Pancreas (tissue), 10 donors: ENCODE measurements at regions not wholly inside any gene's neighbourhood (a gene's known extent, or its start where the extent isn't known, plus 50 kb on each side); places are given as distances from the start of the nearest gene placed in this dataset.

Experiments
- ATAC-seq, 4 donors: fragments of 200-7000 bp; cut with Tn5 transposase; one replicate each; pipeline versions ENCODE4 v1.8.0 to v1.9.1; 2020; ENCODE audit warnings: mild to moderate bottlenecking in 4 of 4, moderate library complexity in 4 of 4
- DNase-seq, 6 donors: peaks; one replicate each; pipeline ENCODE4 v3.0.0-alpha.2; 2020
- FAIRE-seq: peaks from 2 replicates; lab custom pipeline; 2012; peaks lifted over from hg19 to GRCh38; lab: Jason Lieb, UNC
- H3K27ac ChIP-seq, 4 donors: fragments of 200-600 bp; sonication (generic); 1 replicate in 3 of 4; 2 replicates in 1 of 4; pipeline versions ENCODE4 v1.5.0 to v1.8.0; 2020
- H3K27me3 ChIP-seq, 4 donors: fragments of 200-600 bp; one replicate each; pipeline ENCODE4 v1.8.0; 2021
- H3K36me3 ChIP-seq, 3 donors: fragments of 200-600 bp; sonication (generic) in 1 of 3; one replicate each; pipeline versions ENCODE4 v1.5.0 to v1.8.0; 2020 to 2021
- H3K4me1 ChIP-seq, 3 donors: fragments of 200-600 bp; one replicate each; pipeline ENCODE4 v1.8.0; 2021
- H3K4me3 ChIP-seq, 4 donors: fragments of 200-600 bp; sonication (generic) in 2 of 4; one replicate each; pipeline versions ENCODE4 v1.5.0 to v1.8.0; 2020 to 2021
- H3K9me3 ChIP-seq, 4 donors: fragments of 200-600 bp; one replicate each; pipeline ENCODE4 v1.8.0; 2021
- CTCF ChIP-seq, 4 donors: fragments of 200-600 bp; sonication (generic) in 3 of 4; IDR thresholded peaks; one replicate each; pipeline versions ENCODE4 v1.5.0 to v1.8.0; 2021; ENCODE audit warnings: antibody characterized with exemption in 4 of 4
- WGBS, 2 donors: extraction: QIAGEN DNeasy Blood & Tissue Kit; methylation state at CpG; one replicate each; pipeline ENCODE4 v1.1.7; 2013; 5-methylcytosine and 5-hydroxymethylcytosine counted together
- intact Hi-C, 3 donors: fragments of 100-400 bp; cut with DNase I; formaldehyde crosslinking; loops; one replicate each; pipeline versions ENCODE4 v1.11.1 to v1.14.2; 2022
- donor health status: healthy with polysubstance abuse.
- donor health status: DM: no; HTN: no; CAD: no; lungs with moderate emphysema.
- donor health status: DM: no; HTN: no; CAD: no.
- donor health status: control.
- donor health status: control.
- donor health status: Bipolar disorder and iron deficiency.
- donor health status: DM: yes; HTN: yes; CAD: no.
- donor health status: DM: no; HTN: no; CAD: no.
- donor health status: DM: no; HTN: no; CAD: no.
- donor health status: DM: yes; HTN: yes; CAD: no.

- H3K9me3 ChIP-seq, result no peaks in the 10 kb centered on the region
- no peaks in the 10 kb centered on the region for H3K27me3 ChIP-seq
- H3K27ac ChIP-seq, result no peak overlapping the region
- DNase-seq (no peak), FAIRE-seq (no peak), ATAC-seq (no peak)
- no peaks in the 10 kb centered on the region for H3K36me3 ChIP-seq
- intact Hi-C loops, result no loop called here
- H3K4me1 ChIP-seq, result no peaks in the 10 kb centered on the region
- no peak overlapping the region for H3K4me3 ChIP-seq
- WGBS, 2 donors, result 36 to 63% methylated on average over 1 of the region's 1 CpG
- no peak for TF ChIP-seq CTCF (IDR thresholded peaks at IDR 0.05)
Observed at GRCh38 chr5:29039994-29040393, 2001.6 kb upstream of the CDH9 start.

GRCh38 chr5:29037716-29038115, 1999.3 kb upstream of the CDH9 start:
- WGBS, 2 donors, result 47 to 54% methylated on average over 3 of the region's 3 CpGs
- TF ChIP-seq CTCF (IDR thresholded peaks at IDR 0.05), result no peak
- no peak for ATAC-seq
- no peak for FAIRE-seq
- no peaks in the 10 kb centered on the region for H3K4me1 ChIP-seq
- H3K27me3 ChIP-seq, result no peaks in the 10 kb centered on the region
- H3K4me3 ChIP-seq, result no peak overlapping the region
- no peaks in the 10 kb centered on the region for H3K9me3 ChIP-seq
- intact Hi-C loops, result no loop called here
- no peaks in the 10 kb centered on the region for H3K36me3 ChIP-seq
- no peak for DNase-seq
- H3K27ac ChIP-seq, result no peak overlapping the region

- no peak for FAIRE-seq
Observed at GRCh38 chr5:29024052-29024451, 1985.7 kb upstream of the CDH9 start.

GRCh38 chr5:29023541-29023940, 1985.2 kb upstream of the CDH9 start:
- Histone ChIP-seq H3K27me3 (no peaks in the 10 kb centered on the region), H3K4me1 (no peaks in the 10 kb centered on the region), H3K4me3 (no peak overlapping the region), H3K27ac (no peak overlapping the region), H3K9me3 (no peaks in the 10 kb centered on the region), H3K36me3 (no peaks in the 10 kb centered on the region)
- FAIRE-seq (no peak), ATAC-seq (no peak), DNase-seq (no peak)
- WGBS, 2 donors, result 62 to 71% methylated on average over 2 of the region's 2 CpGs
- no peak for TF ChIP-seq CTCF (IDR thresholded peaks at IDR 0.05)
- intact Hi-C loops, result no loop called here

More at GRCh38 chr5:29024052-29024451, 1985.7 kb upstream of the CDH9 start:
- no peaks in the 10 kb centered on the region for H3K9me3 ChIP-seq
- intact Hi-C loops, result no loop called here
- no peak for DNase-seq
- 74 to 89% methylated on average over 4 of the region's 4 CpGs for WGBS, 2 donors
- TF ChIP-seq CTCF (IDR thresholded peaks at IDR 0.05), result no peak
- ATAC-seq, result no peak
- H3K36me3 ChIP-seq, result no peaks in the 10 kb centered on the region
- no peaks in the 10 kb centered on the region for H3K27me3 ChIP-seq
- H3K4me3 ChIP-seq, result no peak overlapping the region
- H3K4me1 ChIP-seq, result no peaks in the 10 kb centered on the region
- H3K27ac ChIP-seq, result no peak overlapping the region

- Histone ChIP-seq H3K4me1 (no peaks in the 10 kb centered on the region), H3K9me3 (no peaks in the 10 kb centered on the region), H3K4me3 (no peak overlapping the region), H3K27me3 (no peaks in the 10 kb centered on the region), H3K27ac (no peak overlapping the region), H3K36me3 (no peaks in the 10 kb centered on the region)
- peak in 2 of 4 donors; percentile 43 to 64 for ATAC-seq
- no peak for DNase-seq
- TF ChIP-seq CTCF (IDR thresholded peaks at IDR 0.05), result no peak
- no peak for FAIRE-seq
- 15 to 16% methylated on average over 3 of the region's 3 CpGs for WGBS, 2 donors
- intact Hi-C loops, result no loop called here
Observed at GRCh38 chr5:29017501-29017900, 1979.1 kb upstream of the CDH9 start.
